Ishikawa (cell line): ENCODE measurements at regions not wholly inside any gene's neighbourhood (a gene's known extent, or its start where the extent isn't known, plus 50 kb on each side); places are given as distances from the start of the nearest gene placed in this dataset.

Experiments
- CREB1 ChIP-seq: IDR thresholded peaks from 2 replicates; pipeline ENCODE4 v1.6.1; 2012; ENCODE audit warnings: low read depth
- EGR1 ChIP-seq: IDR thresholded peaks from 2 replicates; pipeline ENCODE4 v1.6.1; 2012
- EP300 ChIP-seq: IDR thresholded peaks from 2 replicates; pipeline ENCODE4 v1.6.1; 2012; ENCODE audit warnings: borderline replicate concordance
- MAX ChIP-seq: IDR thresholded peaks from 2 replicates; pipeline ENCODE4 v1.6.1; 2012
- NFIC ChIP-seq: IDR thresholded peaks from 2 replicates; pipeline ENCODE4 v1.6.1; 2012
- RAD21 ChIP-seq: IDR thresholded peaks from 2 replicates; pipeline ENCODE4 v1.6.1; 2012; ENCODE audit warnings: low read depth
- TAF1 ChIP-seq: IDR thresholded peaks from 2 replicates; pipeline ENCODE4 v1.6.1; 2012; ENCODE audit warnings: low read depth, mild to moderate bottlenecking
- USF1 ChIP-seq: IDR thresholded peaks from 2 replicates; pipeline ENCODE4 v1.6.1; 2012

- TF ChIP-seq TAF1: no peak
- no peak for TF ChIP-seq USF1
- TF ChIP-seq CREB1: no peak
- TF ChIP-seq EGR1: no peak
- no peak for TF ChIP-seq NFIC
- no peak for TF ChIP-seq EP300
- TF ChIP-seq RAD21: no peak
- TF ChIP-seq MAX: no peak
These were observed 433.3 kb upstream of the SLITRK1 start for GRCh38 chr13:84315527-84315926.
